Thyroid gland (tissue), 4 donors: ENCODE measurements at regions not wholly inside any gene's neighbourhood (a gene's known extent, or its start where the extent isn't known, plus 50 kb on each side); places are given as distances from the start of the nearest gene placed in this dataset.

Experiments
- CTCF ChIP-seq, 6 experiments: fragments of 200-600 bp in 3 of 6; fragments of 450-650 bp in 3 of 6; sonication (generic) in 3 of 6; IDR thresholded peaks; one replicate each; pipeline ENCODE4 v1.5.1; 2016 to 2019; ENCODE audit warnings: antibody characterized with exemption in 6 of 6, mild to moderate bottlenecking in 2 of 6, inconsistent platforms in 1 of 6, moderate library complexity in 1 of 6
- POLR2A ChIP-seq, 2 donors: fragments of 450-650 bp; IDR thresholded peaks; one replicate each; pipeline ENCODE4 v1.6.1; 2017; ENCODE audit warnings: antibody characterized with exemption in 2 of 2, mild to moderate bottlenecking in 2 of 2, moderate library complexity in 1 of 2

GRCh38 chr4:170591076-170591475, 501.3 kb upstream of the AADAT start:
- TF ChIP-seq CTCF (IDR thresholded peaks at IDR 0.05) (no peak), POLR2A (IDR thresholded peaks at IDR 0.05) (no peak)
